PC-9 (cell line): ENCODE measurements at regions not wholly inside any gene's neighbourhood (a gene's known extent, or its start where the extent isn't known, plus 50 kb on each side); places are given as distances from the start of the nearest gene placed in this dataset.

Experiments used
- BruUV-seq: library from RNA; stranded (reverse); fragments of 400-500 nt; replicated peaks from 2 replicates; lab custom pipeline; 2021; lab: Mats Ljungman, UMichigan
- CTCF ChIA-PET: fragments of 300-600 bp; sonication (Branson Sonifier 250); formaldehyde crosslinking; loops from one replicate; lab custom pipeline; 2022; ENCODE audit warnings: antibody characterized with exemption; lab: Charles Lee
- POLR2A ChIA-PET: fragments of 300-600 bp; sonication (Branson Sonifier 250); formaldehyde crosslinking; loops from one replicate; lab custom pipeline; 2022; ENCODE audit warnings: antibody characterized with exemption; ENCODE audit not compliant: unreplicated experiment; lab: Charles Lee
- DNase-seq, 2 experiments: peaks; one replicate each; pipeline versions ENCODE4 v3.0.0 to v3.0.0-alpha.2; 2015 to 2022; ENCODE audit warnings: mixed read lengths in 1 of 2
- H2AFZ ChIP-seq: fragments of 200-600 bp; sonication (generic); 2 replicates; pipeline ENCODE4 v1.8.1; 2017; ENCODE audit warnings: antibody characterized with exemption
- H3F3A ChIP-seq: fragments of 200-600 bp; sonication (generic); 2 replicates; pipeline ENCODE4 v1.8.1; 2017; ENCODE audit warnings: antibody characterized with exemption, mild to moderate bottlenecking, low read depth; ENCODE audit not compliant: insufficient read depth
- H3K27ac ChIP-seq: fragments of 200-600 bp; sonication (generic); 2 replicates; pipeline ENCODE4 v1.6.1; 2016; ENCODE audit warnings: mixed run types
- H3K27me3 ChIP-seq: fragments of 200-600 bp; sonication (generic); 2 replicates; pipeline ENCODE4 v1.6.1; 2016; ENCODE audit warnings: low read depth, mixed run types; ENCODE audit not compliant: insufficient read depth
- H3K36me3 ChIP-seq: fragments of 200-600 bp; sonication (generic); 2 replicates; pipeline ENCODE4 v1.6.1; 2016; ENCODE audit warnings: low read depth, mixed run types
- H3K4me1 ChIP-seq: fragments of 200-600 bp; sonication (generic); replicated peaks from 2 replicates; pipeline ENCODE4 v1.6.1; 2016; ENCODE audit warnings: mixed run types; ENCODE audit not compliant: insufficient read depth
- H3K4me2 ChIP-seq: fragments of 200-600 bp; sonication (generic); 2 replicates; pipeline ENCODE4 v1.6.1; 2017; ENCODE audit warnings: mixed run types
- H3K4me3 ChIP-seq: fragments of 200-600 bp; sonication (generic); 2 replicates; pipeline ENCODE4 v1.6.1; 2016; ENCODE audit warnings: mixed run types
- H3K79me2 ChIP-seq: fragments of 200-600 bp; sonication (generic); 2 replicates; pipeline ENCODE4 v1.6.1; 2017; ENCODE audit warnings: low read depth, mixed run types
- H3K9me2 ChIP-seq: fragments of 200-600 bp; sonication (generic); 2 replicates; pipeline ENCODE4 v1.8.1; 2017; ENCODE audit warnings: mild to moderate bottlenecking; ENCODE audit not compliant: insufficient read depth
- H3K9me3 ChIP-seq: fragments of 200-600 bp; sonication (generic); 2 replicates; pipeline ENCODE4 v1.8.1; 2016; ENCODE audit warnings: low read depth; ENCODE audit not compliant: insufficient read depth
- H4K20me1 ChIP-seq: fragments of 200-600 bp; sonication (generic); 2 replicates; pipeline ENCODE4 v1.8.1; 2017; ENCODE audit not compliant: insufficient read depth
- EZH2 ChIP-seq: fragments of 200-600 bp; sonication (generic); IDR thresholded peaks from 2 replicates; pipeline ENCODE4 v1.8.0; 2017; ENCODE audit warnings: antibody characterized with exemption, low read depth
- intact Hi-C: fragments of 100-400 bp; cut with micrococcal nuclease; formaldehyde crosslinking; loops from one replicate; pipeline ENCODE4 v1.10.0; 2022; ENCODE audit not compliant: unreplicated experiment
- TF ChIP-seq, protein P1 (sequence below): fragments of 200-600 bp; sonication (generic); conservative IDR thresholded peaks from 2 replicates; pipeline ENCODE4 v1.6.1; 2017; ENCODE audit warnings: mixed run types, antibody characterized with exemption, mild to moderate bottlenecking, moderate library complexity

DNA sequence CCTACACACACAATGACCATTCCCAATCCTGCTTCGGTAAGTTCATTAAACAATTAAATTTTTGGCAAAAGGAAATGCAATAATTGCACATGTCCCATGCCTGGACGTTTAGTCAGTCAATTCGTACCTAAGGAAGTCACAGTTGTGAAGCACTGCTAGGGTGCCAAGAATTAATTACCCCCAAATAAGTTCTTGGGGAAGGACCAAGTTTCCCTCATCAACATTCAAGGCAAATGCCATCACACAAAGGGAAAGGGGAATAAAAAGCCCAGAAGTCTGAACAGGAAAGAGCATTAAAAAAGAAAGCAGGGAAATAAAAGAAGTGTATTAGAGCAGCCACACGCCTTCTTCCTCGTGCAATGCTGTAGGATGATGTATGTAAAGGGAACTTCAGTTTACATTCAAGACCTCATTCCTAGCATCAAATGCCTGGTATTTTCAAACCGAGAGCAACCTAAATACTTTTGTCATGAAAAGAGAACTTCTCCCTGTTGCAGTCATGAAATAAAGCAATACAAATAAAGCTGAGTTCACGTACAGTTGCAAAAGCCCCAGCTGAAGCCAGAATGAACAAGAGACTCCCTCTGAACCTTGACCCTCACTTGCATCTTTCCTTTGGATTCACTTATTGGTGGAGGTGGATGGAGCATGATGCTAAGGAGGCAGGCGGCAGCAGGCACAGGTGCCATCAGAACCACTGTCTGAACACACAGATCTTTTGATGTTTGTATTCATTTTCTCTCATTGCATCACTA is 124.0 kb upstream of the PPARGC1A start:
- no TSS peak for BruUV-seq
- no peaks in the 10 kb centered on the region for H4K20me1 ChIP-seq
- intact Hi-C loops = no loop called here

DNA sequence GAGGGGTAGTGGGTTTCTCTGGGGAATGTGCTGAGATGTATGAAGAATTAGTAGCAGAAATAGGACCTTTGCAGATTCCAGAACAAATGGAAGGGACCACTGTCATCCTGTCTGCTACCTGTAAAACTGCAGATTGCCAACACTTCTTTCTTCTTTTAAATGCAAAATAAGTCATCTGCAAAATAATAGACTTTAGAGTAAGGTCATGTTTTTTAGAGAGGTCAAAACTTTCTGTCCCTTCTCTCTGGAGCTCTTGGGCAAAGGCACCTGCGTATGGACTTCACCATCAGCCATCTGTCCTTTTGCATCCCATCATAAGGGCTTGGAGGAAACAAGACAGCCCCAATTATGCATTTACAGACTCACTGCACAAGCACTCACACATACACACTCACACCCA is 121.1 kb upstream of the PPARGC1A start:
- POLR2A ChIA-PET = no interaction called here
- no peak for TF ChIP-seq EZH2
- TF ChIP-seq, protein P1, sequence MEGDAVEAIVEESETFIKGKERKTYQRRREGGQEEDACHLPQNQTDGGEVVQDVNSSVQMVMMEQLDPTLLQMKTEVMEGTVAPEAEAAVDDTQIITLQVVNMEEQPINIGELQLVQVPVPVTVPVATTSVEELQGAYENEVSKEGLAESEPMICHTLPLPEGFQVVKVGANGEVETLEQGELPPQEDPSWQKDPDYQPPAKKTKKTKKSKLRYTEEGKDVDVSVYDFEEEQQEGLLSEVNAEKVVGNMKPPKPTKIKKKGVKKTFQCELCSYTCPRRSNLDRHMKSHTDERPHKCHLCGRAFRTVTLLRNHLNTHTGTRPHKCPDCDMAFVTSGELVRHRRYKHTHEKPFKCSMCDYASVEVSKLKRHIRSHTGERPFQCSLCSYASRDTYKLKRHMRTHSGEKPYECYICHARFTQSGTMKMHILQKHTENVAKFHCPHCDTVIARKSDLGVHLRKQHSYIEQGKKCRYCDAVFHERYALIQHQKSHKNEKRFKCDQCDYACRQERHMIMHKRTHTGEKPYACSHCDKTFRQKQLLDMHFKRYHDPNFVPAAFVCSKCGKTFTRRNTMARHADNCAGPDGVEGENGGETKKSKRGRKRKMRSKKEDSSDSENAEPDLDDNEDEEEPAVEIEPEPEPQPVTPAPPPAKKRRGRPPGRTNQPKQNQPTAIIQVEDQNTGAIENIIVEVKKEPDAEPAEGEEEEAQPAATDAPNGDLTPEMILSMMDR = no peak
- Histone ChIP-seq H3K79me2 (no peaks in the 10 kb centered on the region), H3K4me2 (no peak overlapping the region), H3K9me3 (no peaks in the 10 kb centered on the region), H3K4me1 (no peaks in the 10 kb centered on the region), H3K4me3 (no peak overlapping the region), H2AFZ (no peak overlapping the region), H3K27me3 (peaks cover 3% of the 10 kb centered on the region), H3K36me3 (no peaks in the 10 kb centered on the region), H3F3A (no peaks in the 10 kb centered on the region), H3K9me2 (no peaks in the 10 kb centered on the region), H4K20me1 (no peaks in the 10 kb centered on the region), H3K27ac (no peak overlapping the region)
- CTCF ChIA-PET = no interaction called here
- BruUV-seq = no TSS peak
- intact Hi-C loops = no loop called here
- DNase-seq = no peak

More for the DNA sequence above, 124.0 kb upstream of the PPARGC1A start:
- Histone ChIP-seq H3K27me3 (peaks cover 3% of the 10 kb centered on the region; the same call in 1 of the 2 replicates), H3K79me2 (no peaks in the 10 kb centered on the region), H3K9me3 (no peaks in the 10 kb centered on the region), H3K4me2 (no peak overlapping the region), H2AFZ (no peak overlapping the region), H3K4me1 (no peaks in the 10 kb centered on the region), H3K9me2 (no peaks in the 10 kb centered on the region), H3K27ac (no peak overlapping the region), H3K36me3 (no peaks in the 10 kb centered on the region), H3K4me3 (no peak overlapping the region), H3F3A (no peaks in the 10 kb centered on the region)
- DNase-seq = no peak
- TF ChIP-seq, protein P1 = no peak
- TF ChIP-seq EZH2 = no peak
- CTCF ChIA-PET = no interaction called here
- POLR2A ChIA-PET = no interaction called here

DNA sequence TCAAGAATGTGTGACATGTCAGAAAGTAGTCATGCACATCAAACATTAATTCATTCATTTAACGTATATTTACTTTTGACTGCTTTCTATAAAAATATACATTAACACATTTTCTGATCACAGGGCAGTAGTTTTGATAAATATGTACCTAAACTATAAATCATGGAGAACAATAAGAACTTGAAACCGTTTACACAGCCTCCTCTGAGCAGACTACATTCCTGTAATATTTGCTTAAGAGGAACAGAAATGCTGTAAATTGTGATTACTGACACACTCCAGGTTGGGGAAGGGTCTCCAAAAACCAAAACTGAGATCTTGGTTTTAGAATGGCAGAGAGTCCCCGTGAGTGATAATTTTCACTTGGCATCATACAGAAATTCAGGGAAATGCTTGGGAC is 120.7 kb upstream of the PPARGC1A start:
- H3K79me2 ChIP-seq = no peaks in the 10 kb centered on the region
- intact Hi-C loops = no loop called here
- H3K36me3 ChIP-seq = no peaks in the 10 kb centered on the region
- TF ChIP-seq, protein P1 = no peak
- no peak for TF ChIP-seq EZH2
- H2AFZ ChIP-seq = no peak overlapping the region
- H3K4me1 ChIP-seq = no peaks in the 10 kb centered on the region
- no peaks in the 10 kb centered on the region for H3K9me2 ChIP-seq
- H4K20me1 ChIP-seq = no peaks in the 10 kb centered on the region
- no peak overlapping the region for H3K27ac ChIP-seq
- no peak overlapping the region for H3K4me3 ChIP-seq
- ChIA-PET CTCF (no interaction called here), POLR2A (no interaction called here)
- no peak overlapping the region for H3K4me2 ChIP-seq
- no peaks in the 10 kb centered on the region for H3F3A ChIP-seq
- H3K27me3 ChIP-seq = peaks cover 3% of the 10 kb centered on the region
- H3K9me3 ChIP-seq = no peaks in the 10 kb centered on the region
- no peak for DNase-seq
- no TSS peak for BruUV-seq
